ENCODE measurements at regions not wholly inside any gene's neighbourhood (a gene's known extent, or its start where the extent isn't known, plus 50 kb on each side); places are given as distances from the start of the nearest gene placed in this dataset.

DNA sequence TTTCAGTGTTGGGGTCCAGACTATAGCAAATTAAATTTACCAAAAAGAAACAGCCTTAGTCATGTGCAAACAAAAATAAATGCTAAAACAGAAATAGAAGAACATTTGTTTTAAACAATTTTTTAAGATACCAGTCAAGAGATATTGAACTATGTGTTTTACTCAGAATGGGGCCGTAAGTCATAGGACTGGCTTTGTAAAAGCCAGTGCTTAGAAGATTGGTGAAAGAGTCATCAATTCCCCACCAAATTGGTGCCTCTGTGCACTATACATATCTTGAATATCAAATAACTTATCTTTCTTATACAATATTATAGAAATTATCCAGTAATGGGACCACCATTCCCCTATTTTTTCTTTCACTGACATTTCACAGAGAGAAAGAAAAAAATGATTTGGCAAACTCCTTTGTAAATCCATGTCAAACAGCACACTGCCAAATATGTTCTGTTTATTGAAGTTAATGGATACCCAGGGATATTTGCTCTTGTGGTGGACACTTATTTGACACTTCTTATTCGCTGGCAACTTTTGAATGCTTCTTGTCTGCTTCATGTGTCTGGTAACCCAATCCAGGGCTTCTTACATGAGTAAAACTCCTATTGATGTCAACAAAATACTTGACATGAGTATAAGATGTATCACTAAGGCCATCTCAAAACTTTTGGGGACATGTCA is 145.7 kb upstream of the PKN2 start:
- TF ChIP-seq POLR2A (IDR thresholded peaks at IDR 0.05) = no peak
- TF ChIP-seq, protein P1, sequence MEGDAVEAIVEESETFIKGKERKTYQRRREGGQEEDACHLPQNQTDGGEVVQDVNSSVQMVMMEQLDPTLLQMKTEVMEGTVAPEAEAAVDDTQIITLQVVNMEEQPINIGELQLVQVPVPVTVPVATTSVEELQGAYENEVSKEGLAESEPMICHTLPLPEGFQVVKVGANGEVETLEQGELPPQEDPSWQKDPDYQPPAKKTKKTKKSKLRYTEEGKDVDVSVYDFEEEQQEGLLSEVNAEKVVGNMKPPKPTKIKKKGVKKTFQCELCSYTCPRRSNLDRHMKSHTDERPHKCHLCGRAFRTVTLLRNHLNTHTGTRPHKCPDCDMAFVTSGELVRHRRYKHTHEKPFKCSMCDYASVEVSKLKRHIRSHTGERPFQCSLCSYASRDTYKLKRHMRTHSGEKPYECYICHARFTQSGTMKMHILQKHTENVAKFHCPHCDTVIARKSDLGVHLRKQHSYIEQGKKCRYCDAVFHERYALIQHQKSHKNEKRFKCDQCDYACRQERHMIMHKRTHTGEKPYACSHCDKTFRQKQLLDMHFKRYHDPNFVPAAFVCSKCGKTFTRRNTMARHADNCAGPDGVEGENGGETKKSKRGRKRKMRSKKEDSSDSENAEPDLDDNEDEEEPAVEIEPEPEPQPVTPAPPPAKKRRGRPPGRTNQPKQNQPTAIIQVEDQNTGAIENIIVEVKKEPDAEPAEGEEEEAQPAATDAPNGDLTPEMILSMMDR (IDR thresholded peaks at IDR 0.05 in 8 of 11, conservative IDR thresholded peaks at IDR 0.05 in 3 of 11) = no peak
